ENCODE measurements at regions not wholly inside any gene's neighbourhood (a gene's known extent, or its start where the extent isn't known, plus 50 kb on each side); places are given as distances from the start of the nearest gene placed in this dataset.
"Not testable (repeated sequence)": the region's sequence is repeated elsewhere in the genome, so short reads cannot be mapped to it uniquely, and the experiment has no call there.

DNA sequence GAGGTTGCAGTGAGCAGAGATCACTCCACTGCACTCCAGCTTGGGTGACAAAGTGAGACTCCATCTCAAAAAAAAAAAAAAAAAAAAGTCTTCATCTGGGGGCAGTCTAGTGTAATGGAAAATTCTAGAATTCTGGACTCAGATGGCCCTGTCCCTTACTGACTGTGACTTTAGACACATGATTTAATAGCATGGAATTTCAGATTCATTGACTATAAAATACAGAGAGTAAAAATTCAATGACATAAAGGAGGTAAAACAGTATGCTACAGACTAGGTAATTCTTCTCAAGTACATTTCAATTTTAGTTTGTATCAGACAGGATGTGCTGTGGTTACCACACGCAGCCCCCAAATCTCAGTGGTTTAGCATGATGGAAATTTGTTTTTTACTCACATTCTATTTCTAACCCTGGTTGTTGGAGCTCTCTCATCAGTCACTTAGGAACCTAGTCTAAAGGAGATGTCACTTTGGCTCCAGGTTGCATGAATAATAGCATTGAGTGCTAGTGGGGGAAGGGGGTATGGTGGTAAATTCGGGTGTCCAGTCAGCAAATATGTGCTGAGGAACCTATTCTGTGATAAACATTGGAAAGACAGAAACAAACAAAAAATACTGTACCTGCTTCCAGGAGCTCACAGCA is 444.0 kb downstream of the XYLT1 start:
- no peaks in the 10 kb centered on the region for H3K36me3 ChIP-seq (ENCODE audit: control insufficient read depth, insufficient read depth, low read length)
- no peak overlapping the region for H3K9ac ChIP-seq (ENCODE audit: low read length)
- no peak overlapping the region for H3K27ac ChIP-seq (ENCODE audit: low read depth, low read length)
- no peaks in the 10 kb centered on the region for H3K27me3 ChIP-seq (ENCODE audit: control insufficient read depth, insufficient read depth, low read length)
- no peaks in the 10 kb centered on the region; the same call in 1 of the 2 replicates for H3K4me1 ChIP-seq (ENCODE audit: control insufficient read depth, insufficient read depth, low read length)
- peaks cover 11% of the 10 kb centered on the region for H3K9me3 ChIP-seq (ENCODE audit: control insufficient read depth, insufficient read depth, low read depth, low read length)
- H3K4me3 ChIP-seq (ENCODE audit: low read depth, low read length): no peak overlapping the region

DNA sequence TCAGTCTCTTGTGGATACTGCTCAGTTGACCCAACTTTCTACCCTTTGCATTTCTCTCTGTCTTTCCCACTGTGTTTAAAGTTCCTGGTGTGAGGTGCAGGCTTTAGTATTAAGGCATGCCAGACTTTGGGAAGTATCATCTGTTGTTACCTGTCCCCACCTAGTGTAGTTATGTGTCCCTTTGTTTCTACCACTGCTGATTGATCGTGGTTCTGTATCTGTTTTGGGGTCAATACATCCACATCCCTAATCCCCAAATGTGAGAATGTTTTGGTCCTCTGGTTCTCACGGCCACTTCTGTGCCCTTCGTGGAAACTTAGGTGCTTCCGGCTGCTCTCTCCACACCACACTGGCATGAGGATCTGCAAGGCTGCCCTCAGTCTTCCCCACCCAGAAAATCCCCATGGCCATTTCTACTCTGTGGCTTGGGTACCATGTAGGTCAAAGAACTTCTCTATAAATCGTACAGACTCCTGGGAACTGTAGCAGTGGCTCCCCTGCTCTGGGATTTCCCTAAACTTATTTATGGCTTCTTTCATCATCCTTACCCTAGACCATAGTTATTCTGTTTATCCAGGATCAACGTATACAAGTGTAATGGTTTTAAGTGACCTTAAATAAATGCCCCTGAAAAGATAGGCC is 443.2 kb downstream of the XYLT1 start:
- H3K4me3 ChIP-seq (ENCODE audit: low read depth, low read length): no peak overlapping the region
- H3K9ac ChIP-seq (ENCODE audit: low read length): no peak overlapping the region
- no peaks in the 10 kb centered on the region for H3K36me3 ChIP-seq (ENCODE audit: control insufficient read depth, insufficient read depth, low read length)
- H3K27ac ChIP-seq (ENCODE audit: low read depth, low read length): no peak overlapping the region
- H3K9me3 ChIP-seq (ENCODE audit: control insufficient read depth, insufficient read depth, low read depth, low read length): peaks cover 11% of the 10 kb centered on the region
- no peaks in the 10 kb centered on the region for H3K27me3 ChIP-seq (ENCODE audit: control insufficient read depth, insufficient read depth, low read length)
- H3K4me1 ChIP-seq (ENCODE audit: control insufficient read depth, insufficient read depth, low read length): no peaks in the 10 kb centered on the region; the same call in 1 of the 2 replicates

DNA sequence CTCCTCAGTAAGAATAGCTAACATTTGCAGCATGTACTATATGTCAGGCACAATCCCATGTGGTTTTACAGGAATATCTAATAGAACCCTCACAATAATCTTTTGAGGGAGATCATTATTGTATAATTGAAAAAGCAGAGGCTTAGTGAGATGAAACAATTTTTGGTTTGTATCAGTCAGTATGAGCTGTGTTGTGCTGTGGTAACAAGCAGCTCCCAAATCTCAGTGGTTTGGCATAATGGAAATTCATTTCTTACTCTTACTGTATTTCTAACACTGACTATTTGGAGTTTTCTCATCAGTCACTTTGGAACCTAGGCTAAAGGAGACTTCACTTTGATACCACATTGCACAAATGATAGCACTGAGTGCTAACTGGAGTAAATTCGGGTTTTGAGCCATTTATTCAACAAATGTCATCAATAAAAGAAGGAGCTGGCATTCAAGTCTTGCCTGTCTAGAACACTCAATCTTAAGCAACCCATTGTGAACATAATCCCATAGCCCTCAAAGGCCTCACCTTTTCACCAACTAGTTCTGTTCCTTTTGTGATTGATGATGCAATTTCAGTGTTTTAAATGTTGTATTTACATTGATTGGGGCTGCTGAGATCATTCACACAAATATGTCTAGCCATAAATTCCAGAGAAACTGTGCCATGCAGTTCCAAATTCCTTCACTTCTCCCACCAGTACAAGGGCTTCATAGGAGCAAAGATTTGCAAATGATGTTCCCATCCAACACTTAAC is 441.0 kb downstream of the XYLT1 start:
- Histone ChIP-seq H3K4me3 (ENCODE audit: low read depth, low read length) (no peak overlapping the region), H3K9ac (ENCODE audit: low read length) (no peak overlapping the region), H3K4me1 (ENCODE audit: control insufficient read depth, insufficient read depth, low read length) (no peaks in the 10 kb centered on the region), H3K27ac (ENCODE audit: low read depth, low read length) (no peak overlapping the region), H3K27me3 (ENCODE audit: control insufficient read depth, insufficient read depth, low read length) (no peaks in the 10 kb centered on the region), H3K36me3 (ENCODE audit: control insufficient read depth, insufficient read depth, low read length) (no peaks in the 10 kb centered on the region), H3K9me3 (ENCODE audit: control insufficient read depth, insufficient read depth, low read depth, low read length) (peaks cover 16% of the 10 kb centered on the region)

DNA sequence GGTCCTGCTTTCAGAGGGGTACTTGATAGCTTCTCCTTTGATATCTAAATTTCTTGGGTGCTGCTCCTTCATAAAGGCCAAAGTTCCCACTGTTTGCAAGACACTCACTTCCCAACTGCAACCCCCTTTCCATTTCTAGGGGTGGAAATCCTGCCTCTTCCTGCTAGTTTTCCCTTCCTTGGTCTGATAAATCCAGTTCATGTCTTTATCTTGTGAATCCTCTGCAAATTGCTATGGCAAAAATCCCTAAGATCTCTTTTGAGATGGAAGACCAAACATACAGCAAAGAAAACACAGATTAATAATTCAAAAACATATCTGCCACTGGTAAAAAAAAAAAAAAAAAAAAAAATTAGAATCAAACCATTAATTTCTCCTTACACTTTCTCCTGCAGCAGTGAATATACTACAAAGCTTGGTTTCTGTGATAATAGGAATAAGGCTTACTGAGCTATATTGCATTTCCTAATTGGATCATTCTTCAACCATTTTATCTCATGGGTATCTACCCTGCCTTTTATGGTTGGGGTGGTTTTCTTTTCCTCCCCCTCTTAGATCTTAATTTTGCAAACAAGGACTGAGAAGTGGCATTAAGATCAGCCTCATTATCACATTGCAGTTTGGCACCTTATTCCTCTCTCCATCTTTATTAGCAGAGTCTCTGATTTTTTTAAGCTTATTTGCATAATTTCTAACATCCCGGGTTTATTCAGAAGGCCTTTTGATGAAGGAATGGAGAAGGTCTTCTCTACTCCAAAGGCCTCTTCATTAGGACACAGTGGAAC is 439.1 kb downstream of the XYLT1 start:
- Histone ChIP-seq H3K27ac (ENCODE audit: low read depth, low read length) (no peak overlapping the region), H3K9me3 (ENCODE audit: control insufficient read depth, insufficient read depth, low read depth, low read length) (peaks cover 18% of the 10 kb centered on the region), H3K4me1 (ENCODE audit: control insufficient read depth, insufficient read depth, low read length) (no peaks in the 10 kb centered on the region), H3K27me3 (ENCODE audit: control insufficient read depth, insufficient read depth, low read length) (no peaks in the 10 kb centered on the region), H3K9ac (ENCODE audit: low read length) (no peak overlapping the region), H3K36me3 (ENCODE audit: control insufficient read depth, insufficient read depth, low read length) (no peaks in the 10 kb centered on the region), H3K4me3 (ENCODE audit: low read depth, low read length) (no peak overlapping the region)

GRCh38 chr16:17032332-17032731 is 438.4 kb downstream of the XYLT1 start:
- no peak overlapping the region for H3K9ac ChIP-seq (ENCODE audit: low read length)
- H3K36me3 ChIP-seq (ENCODE audit: control insufficient read depth, insufficient read depth, low read length): no peaks in the 10 kb centered on the region
- no peak overlapping the region for H3K27ac ChIP-seq (ENCODE audit: low read depth, low read length)

GRCh38 chr16:17034477-17035252 is 436.1 kb downstream of the XYLT1 start:
- Histone ChIP-seq H3K9ac (ENCODE audit: low read length) (no peak overlapping the region), H3K27me3 (ENCODE audit: control insufficient read depth, insufficient read depth, low read length) (peaks cover 3% of the 10 kb centered on the region; the same call in 1 of the 2 replicates), H3K4me1 (ENCODE audit: control insufficient read depth, insufficient read depth, low read length) (no peaks in the 10 kb centered on the region), H3K36me3 (ENCODE audit: control insufficient read depth, insufficient read depth, low read length) (no peaks in the 10 kb centered on the region), H3K4me3 (ENCODE audit: low read depth, low read length) (no peak overlapping the region), H3K9me3 (ENCODE audit: control insufficient read depth, insufficient read depth, low read depth, low read length) (peaks cover 12% of the 10 kb centered on the region), H3K27ac (ENCODE audit: low read depth, low read length) (no peak overlapping the region)

More at GRCh38 chr16:17032332-17032731, 438.4 kb downstream of the XYLT1 start:
- Histone ChIP-seq H3K4me1 (ENCODE audit: control insufficient read depth, insufficient read depth, low read length) (no peaks in the 10 kb centered on the region), H3K27me3 (ENCODE audit: control insufficient read depth, insufficient read depth, low read length) (no peaks in the 10 kb centered on the region), H3K4me3 (ENCODE audit: low read depth, low read length) (no peak overlapping the region), H3K9me3 (ENCODE audit: control insufficient read depth, insufficient read depth, low read depth, low read length) (peaks cover 18% of the 10 kb centered on the region)

GRCh38 chr16:17037499-17037898 is 433.3 kb downstream of the XYLT1 start:
- Histone ChIP-seq H3K9ac (ENCODE audit: low read length) (no peak overlapping the region), H3K4me1 (ENCODE audit: control insufficient read depth, insufficient read depth, low read length) (no peaks in the 10 kb centered on the region), H3K27me3 (ENCODE audit: control insufficient read depth, insufficient read depth, low read length) (peaks cover 5% of the 10 kb centered on the region; the same call in 1 of the 2 replicates), H3K36me3 (ENCODE audit: control insufficient read depth, insufficient read depth, low read length) (no peaks in the 10 kb centered on the region), H3K9me3 (ENCODE audit: control insufficient read depth, insufficient read depth, low read depth, low read length) (peaks cover 7% of the 10 kb centered on the region; the same call in 1 of the 2 replicates), H3K27ac (ENCODE audit: low read depth, low read length) (no peak overlapping the region), H3K4me3 (ENCODE audit: low read depth, low read length) (no peak overlapping the region)

- Histone ChIP-seq H3K27me3 (ENCODE audit: control insufficient read depth, insufficient read depth, low read length) (peaks cover 5% of the 10 kb centered on the region; the same call in 1 of the 2 replicates), H3K27ac (ENCODE audit: low read depth, low read length) (no peak overlapping the region), H3K9me3 (ENCODE audit: control insufficient read depth, insufficient read depth, low read depth, low read length) (peaks cover 7% of the 10 kb centered on the region; the same call in 1 of the 2 replicates), H3K9ac (ENCODE audit: low read length) (no peak overlapping the region), H3K4me1 (ENCODE audit: control insufficient read depth, insufficient read depth, low read length) (no peaks in the 10 kb centered on the region), H3K36me3 (ENCODE audit: control insufficient read depth, insufficient read depth, low read length) (no peaks in the 10 kb centered on the region), H3K4me3 (ENCODE audit: low read depth, low read length) (no peak overlapping the region)
Observed at GRCh38 chr16:17038415-17038814, 432.3 kb downstream of the XYLT1 start.

DNA sequence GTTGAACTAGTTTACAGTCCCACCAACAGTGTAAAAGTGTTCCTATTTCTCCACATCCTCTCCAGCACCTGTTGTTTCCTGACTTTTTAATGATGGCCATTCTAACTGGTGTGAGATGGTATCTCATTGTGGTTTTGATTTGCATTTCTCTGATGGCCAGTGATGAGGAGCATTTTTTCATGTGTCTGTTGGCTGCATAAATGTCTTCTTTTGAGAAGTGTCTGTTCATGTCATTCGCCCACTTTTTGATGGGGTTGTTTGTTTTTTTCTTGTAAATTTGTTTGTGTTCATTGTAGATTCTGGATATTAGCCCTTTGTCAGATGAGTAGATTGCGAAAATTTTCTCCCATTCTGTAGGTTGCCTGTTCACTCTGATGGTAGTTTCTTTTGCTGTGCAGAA is 421.7 kb downstream of the XYLT1 start:
- H3K4me3 ChIP-seq (ENCODE audit: low read depth, low read length): not testable (repeated sequence)

GRCh38 chr16:17050468-17050867 is 420.3 kb downstream of the XYLT1 start:
- peaks cover 4% of the 10 kb centered on the region; the same call in 1 of the 2 replicates for H3K9me3 ChIP-seq (ENCODE audit: control insufficient read depth, insufficient read depth, low read depth, low read length)
- no peaks in the 10 kb centered on the region for H3K36me3 ChIP-seq (ENCODE audit: control insufficient read depth, insufficient read depth, low read length)
- no peak overlapping the region for H3K9ac ChIP-seq (ENCODE audit: low read length)
- no peaks in the 10 kb centered on the region for H3K4me1 ChIP-seq (ENCODE audit: control insufficient read depth, insufficient read depth, low read length)
- H3K27ac ChIP-seq (ENCODE audit: low read depth, low read length): no peak overlapping the region
- H3K27me3 ChIP-seq (ENCODE audit: control insufficient read depth, insufficient read depth, low read length): no peaks in the 10 kb centered on the region
- no peak overlapping the region for H3K4me3 ChIP-seq (ENCODE audit: low read depth, low read length)

More for the DNA sequence above, 421.7 kb downstream of the XYLT1 start:
- not testable (repeated sequence) for H3K9me3 ChIP-seq (ENCODE audit: control insufficient read depth, insufficient read depth, low read depth, low read length); H3K4me1 ChIP-seq (ENCODE audit: control insufficient read depth, insufficient read depth, low read length); H3K9ac ChIP-seq (ENCODE audit: low read length); H3K36me3 ChIP-seq (ENCODE audit: control insufficient read depth, insufficient read depth, low read length); H3K27ac ChIP-seq (ENCODE audit: low read depth, low read length); H3K27me3 ChIP-seq (ENCODE audit: control insufficient read depth, insufficient read depth, low read length)

Data from HUES6 (cell line).